Neural cell (in vitro differentiated cells): ENCODE measurements at regions not wholly inside any gene's neighbourhood (a gene's known extent, or its start where the extent isn't known, plus 50 kb on each side); places are given as distances from the start of the nearest gene placed in this dataset.

Experiments used
- H2AFZ ChIP-seq: fragments of 200-600, 300-800 bp; sonication (generic), shearing (Covaris generic); 2 replicates; pipeline ENCODE4 v1.6.0; 2014; ENCODE audit warnings: low read depth, mild to moderate bottlenecking, antibody characterized with exemption, low read length, moderate library complexity
- H3F3A ChIP-seq: fragments of 200-600 bp; shearing (Covaris generic); 2 replicates; pipeline ENCODE4 v1.6.1; 2016; ENCODE audit warnings: mild to moderate bottlenecking, moderate library complexity, mixed read lengths, antibody characterized with exemption, low read length; ENCODE audit not compliant: insufficient read depth, poor library complexity, severe bottlenecking
- H3K27ac ChIP-seq: fragments of 200-600, 300-800 bp; sonication (generic), shearing (Covaris generic); 2 replicates; pipeline ENCODE4 v1.5.1; 2014; ENCODE audit warnings: mild to moderate bottlenecking, low read length, moderate library complexity
- H3K27me3 ChIP-seq: fragments of 300-800, 200-600 bp; sonication (generic), shearing (Covaris generic); 2 replicates; pipeline ENCODE4 v1.6.0; 2014; ENCODE audit warnings: mild to moderate bottlenecking, low read depth, low read length, moderate library complexity; ENCODE audit not compliant: insufficient read depth
- H3K36me3 ChIP-seq: fragments of 300-800, 200-600 bp; sonication (generic), shearing (Covaris generic); 2 replicates; pipeline ENCODE4 v1.5.1; 2014; ENCODE audit warnings: mild to moderate bottlenecking, antibody characterized with exemption, low read length, moderate library complexity; ENCODE audit not compliant: insufficient read depth
- H3K4me2 ChIP-seq: fragments of 300-800, 200-600 bp; sonication (generic), shearing (Covaris generic); 2 replicates; pipeline ENCODE4 v1.6.0; 2014; ENCODE audit warnings: mild to moderate bottlenecking, low read length
- H3K4me3 ChIP-seq: fragments of 300-800, 200-600 bp; sonication (generic), shearing (Covaris generic); 2 replicates; pipeline ENCODE4 v1.5.1; 2014; ENCODE audit warnings: mild to moderate bottlenecking, low read length, moderate library complexity
- H3K79me2 ChIP-seq: fragments of 200-600 bp; shearing (Covaris generic); replicated peaks from 2 replicates; pipeline ENCODE4 v1.6.0; 2014; ENCODE audit warnings: mild to moderate bottlenecking, low read length, moderate library complexity; ENCODE audit not compliant: insufficient read depth
- H3K9ac ChIP-seq: fragments of 300-800, 200-600 bp; sonication (generic), shearing (Covaris generic); 2 replicates; pipeline ENCODE4 v1.6.1; 2016; ENCODE audit warnings: mild to moderate bottlenecking, low read length, mixed read lengths
- H3K9me2 ChIP-seq: fragments of 200-600 bp; shearing (Covaris generic); 2 replicates; pipeline ENCODE4 v1.6.1; 2016; ENCODE audit warnings: mild to moderate bottlenecking, low read length, mixed read lengths; ENCODE audit not compliant: insufficient read depth
- H3K9me3 ChIP-seq: fragments of 200-600, 300-800 bp; sonication (generic), shearing (Covaris generic); 2 replicates; pipeline ENCODE4 v1.6.1; 2016; ENCODE audit warnings: mild to moderate bottlenecking, mixed run types, low read length, moderate library complexity, mixed read lengths
- H4K20me1 ChIP-seq: fragments of 200-600 bp; shearing (Covaris generic); 2 replicates; pipeline ENCODE4 v1.6.1; 2016; ENCODE audit warnings: mild to moderate bottlenecking, mixed run types; ENCODE audit not compliant: insufficient read depth
- CTCF ChIP-seq: fragments of 450-650 bp; IDR thresholded peaks from 2 replicates; pipeline ENCODE4 v1.5.1; 2014; ENCODE audit warnings: antibody characterized with exemption, mild to moderate bottlenecking, moderate library complexity; ENCODE audit not compliant: poor library complexity, severe bottlenecking
- EP300 ChIP-seq: fragments of 450-650 bp; conservative IDR thresholded peaks from 2 replicates; pipeline ENCODE4 v1.6.1; 2014; ENCODE audit warnings: antibody characterized with exemption, mild to moderate bottlenecking, moderate library complexity; ENCODE audit not compliant: poor library complexity, severe bottlenecking
- EZH2 ChIP-seq: fragments of 200-600, 300-800 bp; shearing (Covaris generic), sonication (generic); IDR thresholded peaks from 2 replicates; pipeline ENCODE4 v1.6.1; 2014; ENCODE audit warnings: antibody characterized with exemption, low read length, borderline replicate concordance, mild to moderate bottlenecking; ENCODE audit not compliant: insufficient read depth, poor library complexity, severe bottlenecking
- MXI1 ChIP-seq: fragments of 450-650 bp; conservative IDR thresholded peaks from 2 replicates; pipeline ENCODE4 v1.6.1; 2014; ENCODE audit warnings: antibody characterized with exemption, mild to moderate bottlenecking; ENCODE audit not compliant: poor library complexity, severe bottlenecking
- POLR2AphosphoS5 ChIP-seq: IDR thresholded peaks from 2 replicates; pipeline ENCODE4 v1.6.1; 2012
- RAD21 ChIP-seq: fragments of 450-650 bp; conservative IDR thresholded peaks from 2 replicates; pipeline ENCODE4 v1.6.1; 2014; ENCODE audit warnings: antibody characterized with exemption, mild to moderate bottlenecking, moderate library complexity
- REST ChIP-seq: IDR thresholded peaks from 2 replicates; pipeline ENCODE4 v1.6.1; 2012; ENCODE audit warnings: borderline replicate concordance
- SMC3 ChIP-seq: fragments of 450-650 bp; conservative IDR thresholded peaks from 2 replicates; pipeline ENCODE4 v1.6.1; 2014; ENCODE audit warnings: antibody characterized with exemption, mild to moderate bottlenecking, moderate library complexity; ENCODE audit not compliant: poor library complexity
- TAF1 ChIP-seq: IDR thresholded peaks from 2 replicates; pipeline ENCODE4 v1.6.1; 2012; ENCODE audit warnings: low read depth

GRCh38 chr1:223039990-223040389, 103.1 kb downstream of the TLR5 start:
- H3K9ac ChIP-seq, result no peak overlapping the region
- no peaks in the 10 kb centered on the region for H3K9me2 ChIP-seq
- no peak overlapping the region for H3K4me2 ChIP-seq
- no peaks in the 10 kb centered on the region for H4K20me1 ChIP-seq
- TF ChIP-seq REST (no peak), TAF1 (no peak), RAD21 (no peak)
- no peak overlapping the region for H3K4me3 ChIP-seq
- no peaks in the 10 kb centered on the region for H3K9me3 ChIP-seq
- no peaks in the 10 kb centered on the region for H3K27me3 ChIP-seq
- H3K79me2 ChIP-seq, result no peaks in the 10 kb centered on the region
- no peaks in the 10 kb centered on the region for H3K36me3 ChIP-seq
- H2AFZ ChIP-seq, result no peak overlapping the region
- no peak overlapping the region for H3K27ac ChIP-seq
- H3F3A ChIP-seq, result no peaks in the 10 kb centered on the region

DNA sequence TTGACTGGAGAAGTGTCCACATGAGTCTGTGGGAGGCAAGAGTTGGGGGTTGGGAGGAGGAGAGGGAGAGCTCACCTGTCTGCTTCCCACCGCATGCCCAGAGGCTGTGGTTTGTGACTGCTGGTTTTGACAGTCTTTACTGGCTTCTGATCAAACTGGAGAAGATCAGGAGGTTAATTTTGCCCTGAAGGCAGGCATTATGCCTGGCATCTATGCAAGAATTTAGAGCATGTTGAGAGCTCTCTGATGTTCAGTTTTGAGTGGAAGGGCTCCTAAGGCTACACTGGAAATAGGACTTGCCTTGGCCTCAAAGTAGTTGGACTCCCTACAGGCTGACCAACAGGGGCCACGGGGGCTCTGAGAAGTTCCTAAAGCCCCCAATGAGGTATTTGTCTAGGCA, 101.6 kb downstream of the TLR5 start:
- Histone ChIP-seq H3K9ac (no peak overlapping the region), H2AFZ (no peak overlapping the region), H3K27ac (no peak overlapping the region), H3K27me3 (no peaks in the 10 kb centered on the region), H3K4me3 (no peak overlapping the region), H3K9me2 (no peaks in the 10 kb centered on the region), H3K4me2 (no peak overlapping the region), H4K20me1 (no peaks in the 10 kb centered on the region), H3F3A (no peaks in the 10 kb centered on the region), H3K79me2 (no peaks in the 10 kb centered on the region), H3K9me3 (no peaks in the 10 kb centered on the region), H3K36me3 (no peaks in the 10 kb centered on the region)
- no peak for TF ChIP-seq EZH2
- TF ChIP-seq RAD21, result no peak
- no peak for TF ChIP-seq POLR2AphosphoS5
- TF ChIP-seq REST, result no peak
- no peak for TF ChIP-seq SMC3
- no peak for TF ChIP-seq MXI1
- no peak for TF ChIP-seq TAF1
- no peak for TF ChIP-seq EP300
- TF ChIP-seq CTCF, result no peak
